OCI-LY7 (cell line): ENCODE measurements at regions not wholly inside any gene's neighbourhood (a gene's known extent, or its start where the extent isn't known, plus 50 kb on each side); places are given as distances from the start of the nearest gene placed in this dataset.

Experiments used
- BruUV-seq: library from RNA; stranded (reverse); fragments of 400-500 nt; replicated peaks from 2 replicates; lab custom pipeline; 2021; lab: Mats Ljungman, UMichigan
- CTCF ChIA-PET: fragments of 300-600 bp; sonication (Branson Sonifier 250); formaldehyde crosslinking; loops from one replicate; lab custom pipeline; 2022; ENCODE audit warnings: antibody characterized with exemption; ENCODE audit not compliant: unreplicated experiment; lab: Charles Lee
- POLR2A ChIA-PET: fragments of 300-600 bp; sonication (Branson Sonifier 250); formaldehyde crosslinking; loops from one replicate; lab custom pipeline; 2022; ENCODE audit warnings: antibody characterized with exemption; lab: Charles Lee
- DNase-seq: peaks from one replicate; pipeline ENCODE4 v3.0.0-alpha.2; 2015; ENCODE audit warnings: low spot score
- H2AFZ ChIP-seq: fragments of 200-600 bp; sonication (generic), shearing (Covaris generic); 2 replicates; pipeline ENCODE4 v1.6.1; 2014; ENCODE audit warnings: mild to moderate bottlenecking, antibody characterized with exemption, low read length, moderate library complexity
- H3K27ac ChIP-seq: fragments of 200-600 bp; sonication (generic); 2 replicates; pipeline ENCODE4 v1.5.1; 2014; ENCODE audit warnings: mixed run types, low read depth, mild to moderate bottlenecking, moderate library complexity, low read length, inconsistent platforms; ENCODE audit not compliant: poor library complexity, severe bottlenecking
- H3K36me3 ChIP-seq: fragments of 200-600 bp; sonication (generic); 2 replicates; pipeline ENCODE4 v1.6.1; 2014; ENCODE audit warnings: mild to moderate bottlenecking, antibody characterized with exemption, low read length, moderate library complexity, mixed read lengths; ENCODE audit not compliant: insufficient read depth
- H3K4me1 ChIP-seq: fragments of 200-600 bp; sonication (generic); 2 replicates; pipeline ENCODE4 v1.5.1; 2014; ENCODE audit warnings: mild to moderate bottlenecking, low read length; ENCODE audit not compliant: insufficient read depth, poor library complexity, severe bottlenecking
- H3K4me2 ChIP-seq: fragments of 200-600 bp; sonication (generic); 2 replicates; pipeline ENCODE4 v1.6.1; 2014; ENCODE audit warnings: mild to moderate bottlenecking, low read length
- H3K4me3 ChIP-seq: fragments of 200-600 bp; sonication (generic); 2 replicates; pipeline ENCODE4 v1.5.1; 2014; ENCODE audit warnings: mild to moderate bottlenecking, low read depth, low read length; ENCODE audit not compliant: poor library complexity, severe bottlenecking
- H3K79me2 ChIP-seq: fragments of 200-600 bp; sonication (generic); 2 replicates; pipeline ENCODE4 v1.6.1; 2016; ENCODE audit warnings: low read depth, mild to moderate bottlenecking, low read length, moderate library complexity, mixed read lengths; ENCODE audit not compliant: insufficient read depth
- H3K9me2 ChIP-seq: fragments of 200-600 bp; sonication (generic); 2 replicates; pipeline ENCODE4 v1.6.1; 2016; ENCODE audit warnings: mild to moderate bottlenecking, low read length, mixed read lengths; ENCODE audit not compliant: insufficient read depth
- H3K9me3 ChIP-seq: fragments of 200-600 bp; sonication (generic); 2 replicates; pipeline ENCODE4 v1.6.1; 2014; ENCODE audit warnings: mild to moderate bottlenecking, mixed run types, low read length, mixed read lengths
- H4K20me1 ChIP-seq: fragments of 200-600 bp; sonication (generic); 2 replicates; pipeline ENCODE4 v1.6.1; 2014; ENCODE audit warnings: mild to moderate bottlenecking, antibody characterized with exemption, low read length, moderate library complexity, mixed read lengths; ENCODE audit not compliant: insufficient read depth
- CTCF ChIP-seq: fragments of 200-600 bp; sonication (generic); conservative IDR thresholded peaks from 2 replicates; pipeline ENCODE4 v1.5.1; 2014; ENCODE audit warnings: mild to moderate bottlenecking, antibody characterized with exemption, low read length, moderate library complexity, mixed read lengths
- EZH2phosphoT487 ChIP-seq: fragments of 200-600 bp; sonication (generic); IDR thresholded peaks from 2 replicates; pipeline ENCODE4 v1.6.1; 2018; ENCODE audit warnings: low read depth, borderline replicate concordance, mild to moderate bottlenecking, mixed run types, antibody characterized with exemption, low read length, moderate library complexity, mixed read lengths
- intact Hi-C: fragments of 100-400 bp; cut with micrococcal nuclease; formaldehyde crosslinking; loops from one replicate; pipeline ENCODE4 v1.10.0; 2022; ENCODE audit not compliant: unreplicated experiment

DNA sequence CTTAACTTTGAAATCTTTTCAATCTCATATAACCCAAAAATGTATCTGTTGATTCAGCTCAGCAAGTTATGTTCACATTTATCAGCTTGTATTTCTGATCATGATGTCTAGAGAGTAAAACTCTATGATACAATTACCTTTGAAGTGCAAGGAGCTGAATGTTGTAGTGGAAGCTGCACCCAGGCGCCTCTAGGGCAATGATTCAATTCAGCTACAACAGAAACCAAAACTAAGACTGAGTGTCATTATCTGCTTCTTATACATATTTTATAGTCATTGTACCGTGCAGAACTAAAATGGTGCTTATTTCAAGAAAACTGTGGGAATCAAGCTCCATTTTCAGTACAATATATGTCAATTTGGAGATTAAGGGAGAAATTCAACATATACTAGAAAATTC is 1237.5 kb downstream of the ZPLD1 start:
- Histone ChIP-seq H3K27ac (no peak overlapping the region), H4K20me1 (no peaks in the 10 kb centered on the region), H3K79me2 (no peaks in the 10 kb centered on the region), H3K4me2 (no peak overlapping the region), H3K4me3 (no peak overlapping the region), H3K36me3 (no peaks in the 10 kb centered on the region), H3K4me1 (no peaks in the 10 kb centered on the region), H2AFZ (no peak overlapping the region), H3K9me3 (no peaks in the 10 kb centered on the region), H3K9me2 (no peaks in the 10 kb centered on the region)
- ChIA-PET POLR2A (interaction anchor here (0.9 to 2.8 kb wide), 2 partner anchors 11 to 16 kb away, joined by 3 to 9 read pairs; no protein-coding TSS in a partner anchor), CTCF (no interaction called here)
- intact Hi-C loops: no loop called here
- no peak for TF ChIP-seq EZH2phosphoT487
- no peak for TF ChIP-seq CTCF
- no peak for DNase-seq
- no TSS peak for BruUV-seq

DNA sequence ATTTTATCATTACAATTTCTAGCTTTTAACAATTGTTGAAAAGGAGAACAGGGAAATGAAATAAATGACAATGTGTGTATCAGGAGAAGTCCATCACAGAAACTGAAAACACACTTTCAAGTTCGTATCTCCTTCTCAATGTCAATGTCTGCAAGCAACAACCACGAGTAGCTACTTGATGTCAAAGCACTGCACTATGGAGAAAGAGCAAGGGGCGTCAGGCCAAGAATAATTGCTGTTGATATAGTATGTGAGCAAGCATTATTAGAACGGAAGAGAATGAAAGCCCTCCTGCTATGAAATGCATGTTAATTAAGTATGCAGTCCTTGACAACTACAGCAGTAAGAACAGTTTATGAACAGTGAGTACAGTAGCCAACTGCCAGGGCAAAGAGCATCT is 1250.1 kb downstream of the ZPLD1 start:
- ChIA-PET POLR2A (interaction anchor here (0.9 to 2.7 kb wide), 5 partner anchors 11 to 235 kb away, joined by 3 to 9 read pairs (median 4); no protein-coding TSS in a partner anchor), CTCF (no interaction called here)
- no peak overlapping the region for H3K4me3 ChIP-seq
- no peak overlapping the region for H2AFZ ChIP-seq
- no peaks in the 10 kb centered on the region for H3K9me2 ChIP-seq
- no peaks in the 10 kb centered on the region for H3K79me2 ChIP-seq
- H3K4me2 ChIP-seq: no peak overlapping the region
- DNase-seq: no peak
- H3K9me3 ChIP-seq: no peaks in the 10 kb centered on the region
- no peaks in the 10 kb centered on the region for H3K4me1 ChIP-seq
- no peaks in the 10 kb centered on the region for H3K36me3 ChIP-seq
- TF ChIP-seq CTCF (no peak), EZH2phosphoT487 (no peak)
- intact Hi-C loops: no loop called here
- H4K20me1 ChIP-seq: no peaks in the 10 kb centered on the region
- H3K27ac ChIP-seq: no peak overlapping the region
- no TSS peak for BruUV-seq

- Histone ChIP-seq H3K9me3 (no peaks in the 10 kb centered on the region), H3K9me2 (no peaks in the 10 kb centered on the region), H3K4me2 (no peak overlapping the region), H3K27ac (no peak overlapping the region), H3K4me3 (no peak overlapping the region), H4K20me1 (no peaks in the 10 kb centered on the region), H3K36me3 (no peaks in the 10 kb centered on the region), H2AFZ (no peak overlapping the region), H3K4me1 (no peaks in the 10 kb centered on the region), H3K79me2 (no peaks in the 10 kb centered on the region)
- no peak for TF ChIP-seq EZH2phosphoT487
- TF ChIP-seq CTCF: no peak
- DNase-seq: no peak
- POLR2A ChIA-PET: interaction anchor here (0.6 to 1.5 kb wide), 5 partner anchors 16 to 336 kb away, joined by 3 to 4 read pairs (median 4); no protein-coding TSS in a partner anchor
- CTCF ChIA-PET: no interaction called here
- intact Hi-C loops: no loop called here
- no TSS peak for BruUV-seq
These were observed 1251.1 kb downstream of the ZPLD1 start for GRCh38 chr3:103685939-103686338.
